NB4 (cell line): ENCODE measurements at regions not wholly inside any gene's neighbourhood (a gene's known extent, or its start where the extent isn't known, plus 50 kb on each side); places are given as distances from the start of the nearest gene placed in this dataset.

Experiments
- POLR2A ChIP-seq: IDR thresholded peaks from 2 replicates; pipeline ENCODE4 v1.6.1; 2011; ENCODE audit warnings: mild to moderate bottlenecking; ENCODE audit not compliant: insufficient read length; ENCODE audit errors: extremely low read depth
- TF ChIP-seq, protein P1 (sequence below): IDR thresholded peaks from one replicate; pipeline ENCODE4 v1.5.1; 2012; ENCODE audit warnings: low read depth, low read length

DNA sequence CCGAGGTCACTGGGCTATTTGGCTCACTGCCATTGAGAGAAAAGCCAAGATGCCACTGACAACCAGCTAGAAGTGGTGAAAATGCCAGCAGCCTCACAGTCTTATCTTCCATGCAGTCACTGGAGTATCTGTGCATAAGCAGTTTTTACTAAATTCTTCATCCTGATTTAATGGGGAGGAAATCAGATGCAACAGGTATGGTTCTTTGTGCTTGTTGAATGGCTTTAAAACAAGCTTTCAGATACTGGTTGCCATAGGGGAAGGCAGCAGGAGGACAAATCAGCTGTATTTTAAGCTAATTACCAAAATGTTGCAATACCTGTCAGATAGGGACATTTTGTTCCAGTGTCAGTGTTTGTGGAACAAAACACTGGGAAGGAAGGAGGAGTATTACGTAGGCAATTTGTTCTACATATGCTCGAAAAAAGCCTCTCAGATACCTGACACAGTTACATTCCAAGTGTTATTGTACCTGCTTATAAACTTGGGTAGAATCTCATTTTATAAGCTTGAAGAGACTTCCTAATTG lies 54.1 kb upstream of the ARHGAP5 start:
- TF ChIP-seq POLR2A = no peak
- TF ChIP-seq, protein P1, sequence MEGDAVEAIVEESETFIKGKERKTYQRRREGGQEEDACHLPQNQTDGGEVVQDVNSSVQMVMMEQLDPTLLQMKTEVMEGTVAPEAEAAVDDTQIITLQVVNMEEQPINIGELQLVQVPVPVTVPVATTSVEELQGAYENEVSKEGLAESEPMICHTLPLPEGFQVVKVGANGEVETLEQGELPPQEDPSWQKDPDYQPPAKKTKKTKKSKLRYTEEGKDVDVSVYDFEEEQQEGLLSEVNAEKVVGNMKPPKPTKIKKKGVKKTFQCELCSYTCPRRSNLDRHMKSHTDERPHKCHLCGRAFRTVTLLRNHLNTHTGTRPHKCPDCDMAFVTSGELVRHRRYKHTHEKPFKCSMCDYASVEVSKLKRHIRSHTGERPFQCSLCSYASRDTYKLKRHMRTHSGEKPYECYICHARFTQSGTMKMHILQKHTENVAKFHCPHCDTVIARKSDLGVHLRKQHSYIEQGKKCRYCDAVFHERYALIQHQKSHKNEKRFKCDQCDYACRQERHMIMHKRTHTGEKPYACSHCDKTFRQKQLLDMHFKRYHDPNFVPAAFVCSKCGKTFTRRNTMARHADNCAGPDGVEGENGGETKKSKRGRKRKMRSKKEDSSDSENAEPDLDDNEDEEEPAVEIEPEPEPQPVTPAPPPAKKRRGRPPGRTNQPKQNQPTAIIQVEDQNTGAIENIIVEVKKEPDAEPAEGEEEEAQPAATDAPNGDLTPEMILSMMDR = no peak
